ENCODE measurements at regions not wholly inside any gene's neighbourhood (a gene's known extent, or its start where the extent isn't known, plus 50 kb on each side); places are given as distances from the start of the nearest gene placed in this dataset.

- no peak for TF ChIP-seq PBX3 (IDR thresholded peaks at IDR 0.05)
- TF ChIP-seq RFX5 (IDR thresholded peaks at IDR 0.05; ENCODE audit: low read length), result no peak
- no peak for TF ChIP-seq JUND (IDR thresholded peaks at IDR 0.05)
- TF ChIP-seq SMC3 (IDR thresholded peaks at IDR 0.05; ENCODE audit: low read depth, low read length), result no peak
- no peak for TF ChIP-seq SIN3A (IDR thresholded peaks at IDR 0.05; ENCODE audit: borderline replicate concordance, low read depth, low read length)
- no peak for TF ChIP-seq CHD2 (IDR thresholded peaks at IDR 0.05; ENCODE audit: low read length, partially characterized antibody)
- TF ChIP-seq FOSL2 (IDR thresholded peaks at IDR 0.05; ENCODE audit: borderline replicate concordance, low read depth), result no peak
- no peak for TF ChIP-seq EP300 (IDR thresholded peaks at IDR 0.05; ENCODE audit: borderline replicate concordance in 1 of 2, low read depth in 1 of 2, low read length in 1 of 2)
- TF ChIP-seq RAD21 (IDR thresholded peaks at IDR 0.05; ENCODE audit: low read length), result no peak
These were observed 194.0 kb upstream of the POU3F2 start (continued) for GRCh38 chr6:98640366-98640765.

- WGBS (ENCODE audit: low lambda C conversion rate), result 43% methylated on average over 5 of the region's 5 CpGs
- no peaks in the 10 kb centered on the region for H3K9me2 ChIP-seq
- H2AFZ ChIP-seq (ENCODE audit: low read depth), result no peak overlapping the region
- no peak for TF ChIP-seq FOXM1 (IDR thresholded peaks at IDR 0.05; ENCODE audit: low read depth)
- TF ChIP-seq JUND (IDR thresholded peaks at IDR 0.05), result no peak
- TF ChIP-seq POLR2AphosphoS5 (IDR thresholded peaks at IDR 0.05; ENCODE audit: low read depth, low read length), result no peak
- no peak for TF ChIP-seq YY1 (IDR thresholded peaks at IDR 0.05; ENCODE audit: low read depth)
- TF ChIP-seq ZBTB33 (IDR thresholded peaks at IDR 0.05; ENCODE audit: borderline replicate concordance, low read depth), result no peak
- no peak for TF ChIP-seq TEAD4 (IDR thresholded peaks at IDR 0.05; ENCODE audit: borderline replicate concordance, insufficient read depth)
- TF ChIP-seq EZH2phosphoT487 (IDR thresholded peaks at IDR 0.05; ENCODE audit: borderline replicate concordance, low read depth), result no peak
- H3K9me3 ChIP-seq, result no peaks in the 10 kb centered on the region
- no peak overlapping the region for H3K27ac ChIP-seq (ENCODE audit: low read depth in 2 of 2, low read length in 1 of 2)
- H3K4me2 ChIP-seq, result no peak overlapping the region
- no peak overlapping the region for H3K9ac ChIP-seq
- H3K27me3 ChIP-seq (ENCODE audit: insufficient read depth), result no peaks in the 10 kb centered on the region
- no peak for DNase-seq
- no peak overlapping the region for H3K4me3 ChIP-seq (ENCODE audit: low read depth in 2 of 2, low read length in 1 of 2)
- no peaks in the 10 kb centered on the region for H3K36me3 ChIP-seq (replicated peaks in 1 of 2; ENCODE audit: control insufficient read depth in 1 of 2, insufficient read depth in 2 of 2, low read length in 1 of 2)
- H3K79me2 ChIP-seq (ENCODE audit: insufficient read depth), result no peaks in the 10 kb centered on the region
- CTCF ChIA-PET, result no interaction called here
- no peaks in the 10 kb centered on the region for H3K4me1 ChIP-seq (ENCODE audit: control insufficient read depth in 1 of 2, insufficient read depth in 2 of 2, low read depth in 1 of 2, low read length in 1 of 2)
- no peaks in the 10 kb centered on the region for H3F3A ChIP-seq (replicated peaks; ENCODE audit: insufficient read depth)
- POLR2A ChIA-PET, result no interaction called here
- no peaks in the 10 kb centered on the region for H4K20me1 ChIP-seq (ENCODE audit: insufficient read depth)
These were observed 192.2 kb upstream of the POU3F2 start for GRCh38 chr6:98641949-98642719.
